GM21390 (cell line): ENCODE measurements at regions not wholly inside any gene's neighbourhood (a gene's known extent, or its start where the extent isn't known, plus 50 kb on each side); places are given as distances from the start of the nearest gene placed in this dataset.
"Not testable (repeated sequence)": the region's sequence is repeated elsewhere in the genome, so short reads cannot be mapped to it uniquely, and the experiment has no call there.

Experiments used
- ATAC-seq: cut with Tn5 transposase; IDR thresholded peaks from one replicate; pipeline ENCODE4 v1.9.1; 2021; ENCODE audit not compliant: unreplicated experiment

GRCh38 chr12:72723732-72724131, 451.6 kb downstream of the TRHDE start:
- no peak for ATAC-seq

- no peak for ATAC-seq
These were observed 457.4 kb downstream of the TRHDE start for GRCh38 chr12:72729451-72730010.

GRCh38 chr12:72734581-72734980, 462.4 kb downstream of the TRHDE start:
- no peak for ATAC-seq

- ATAC-seq = no peak
These were observed 466.6 kb downstream of the TRHDE start for GRCh38 chr12:72738811-72739210.

GRCh38 chr12:72740064-72740463, 467.9 kb downstream of the TRHDE start:
- ATAC-seq = no peak

- no peak for ATAC-seq
These were observed 470.4 kb downstream of the TRHDE start for GRCh38 chr12:72742568-72742967.

GRCh38 chr12:72746048-72746447, 473.9 kb downstream of the TRHDE start:
- no peak for ATAC-seq

GRCh38 chr12:72747111-72747849, 475.1 kb downstream of the TRHDE start:
- no peak for ATAC-seq

GRCh38 chr12:72748971-72749370, 476.8 kb downstream of the TRHDE start:
- ATAC-seq = no peak

GRCh38 chr12:72753571-72753970, 481.4 kb downstream of the TRHDE start:
- no peak for ATAC-seq

GRCh38 chr12:72754026-72754425, 481.9 kb downstream of the TRHDE start:
- not testable (repeated sequence) for ATAC-seq

GRCh38 chr12:72766517-72766916, 494.3 kb downstream of the TRHDE start:
- no peak for ATAC-seq

- ATAC-seq = no peak
These were observed 501.9 kb downstream of the TRHDE start for GRCh38 chr12:72774023-72774422.

- ATAC-seq = no peak
These were observed 505.6 kb downstream of the TRHDE start for GRCh38 chr12:72777806-72778205.

- ATAC-seq = no peak
These were observed 518.1 kb downstream of the TRHDE start for GRCh38 chr12:72790273-72790672.

GRCh38 chr12:72792889-72793288, 520.7 kb downstream of the TRHDE start:
- no peak for ATAC-seq

- no peak for ATAC-seq
These were observed 521.6 kb downstream of the TRHDE start for GRCh38 chr12:72793796-72794195.

GRCh38 chr12:72815421-72815820, 543.3 kb downstream of the TRHDE start:
- ATAC-seq = no peak

- no peak for ATAC-seq
These were observed 556.6 kb downstream of the TRHDE start for GRCh38 chr12:72828662-72829324.

- no peak for ATAC-seq
These were observed 557.7 kb downstream of the TRHDE start for GRCh38 chr12:72829838-72830237.

- ATAC-seq = no peak
These were observed 559.9 kb downstream of the TRHDE start for GRCh38 chr12:72832024-72832423.

- no peak for ATAC-seq
These were observed 564.0 kb downstream of the TRHDE start for GRCh38 chr12:72836194-72836593.
